ENCODE measurements at regions not wholly inside any gene's neighbourhood (a gene's known extent, or its start where the extent isn't known, plus 50 kb on each side); places are given as distances from the start of the nearest gene placed in this dataset.

DNA sequence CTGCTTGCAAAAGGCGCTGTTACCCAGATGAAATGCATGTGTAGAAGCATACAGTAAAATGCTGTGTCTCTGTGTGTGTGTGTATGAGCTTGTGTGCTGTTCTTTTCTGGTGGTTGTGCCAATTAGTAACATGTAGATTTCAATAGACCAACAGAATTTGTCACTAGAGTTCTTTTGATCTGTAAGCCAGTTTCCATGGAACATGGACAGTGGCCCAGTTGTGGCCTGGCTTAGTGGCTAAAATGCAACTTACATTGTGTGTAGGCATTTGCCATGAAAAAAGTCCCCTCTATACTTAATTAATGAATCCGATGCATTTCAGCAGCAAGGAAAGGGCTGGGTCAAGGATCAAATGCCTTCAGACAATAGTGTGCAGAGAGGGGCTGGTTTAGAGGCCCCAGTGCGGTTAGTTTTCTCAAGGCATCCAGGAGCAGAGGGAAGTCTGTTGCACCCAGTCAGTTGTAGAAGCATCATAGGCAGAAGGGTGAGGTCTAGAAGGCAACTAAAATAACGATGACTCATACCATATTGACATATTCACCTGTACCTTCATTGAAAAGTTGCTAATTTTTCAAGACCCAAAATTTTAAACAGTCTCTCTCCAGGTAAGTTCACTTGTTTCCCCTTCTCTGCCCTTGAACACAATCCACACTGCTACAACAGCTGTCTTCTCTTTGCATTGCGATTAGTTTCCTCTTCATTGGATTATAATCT lies 366.9 kb upstream of the SPRED2 start:
- DNase-seq (ENCODE audit: low spot score) = no peak
- Histone ChIP-seq H3K4me3 (no peak overlapping the region), H3K27ac (no peak overlapping the region)
- TF ChIP-seq, protein P1, sequence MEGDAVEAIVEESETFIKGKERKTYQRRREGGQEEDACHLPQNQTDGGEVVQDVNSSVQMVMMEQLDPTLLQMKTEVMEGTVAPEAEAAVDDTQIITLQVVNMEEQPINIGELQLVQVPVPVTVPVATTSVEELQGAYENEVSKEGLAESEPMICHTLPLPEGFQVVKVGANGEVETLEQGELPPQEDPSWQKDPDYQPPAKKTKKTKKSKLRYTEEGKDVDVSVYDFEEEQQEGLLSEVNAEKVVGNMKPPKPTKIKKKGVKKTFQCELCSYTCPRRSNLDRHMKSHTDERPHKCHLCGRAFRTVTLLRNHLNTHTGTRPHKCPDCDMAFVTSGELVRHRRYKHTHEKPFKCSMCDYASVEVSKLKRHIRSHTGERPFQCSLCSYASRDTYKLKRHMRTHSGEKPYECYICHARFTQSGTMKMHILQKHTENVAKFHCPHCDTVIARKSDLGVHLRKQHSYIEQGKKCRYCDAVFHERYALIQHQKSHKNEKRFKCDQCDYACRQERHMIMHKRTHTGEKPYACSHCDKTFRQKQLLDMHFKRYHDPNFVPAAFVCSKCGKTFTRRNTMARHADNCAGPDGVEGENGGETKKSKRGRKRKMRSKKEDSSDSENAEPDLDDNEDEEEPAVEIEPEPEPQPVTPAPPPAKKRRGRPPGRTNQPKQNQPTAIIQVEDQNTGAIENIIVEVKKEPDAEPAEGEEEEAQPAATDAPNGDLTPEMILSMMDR (IDR thresholded peaks at IDR 0.05) = no peak

DNA sequence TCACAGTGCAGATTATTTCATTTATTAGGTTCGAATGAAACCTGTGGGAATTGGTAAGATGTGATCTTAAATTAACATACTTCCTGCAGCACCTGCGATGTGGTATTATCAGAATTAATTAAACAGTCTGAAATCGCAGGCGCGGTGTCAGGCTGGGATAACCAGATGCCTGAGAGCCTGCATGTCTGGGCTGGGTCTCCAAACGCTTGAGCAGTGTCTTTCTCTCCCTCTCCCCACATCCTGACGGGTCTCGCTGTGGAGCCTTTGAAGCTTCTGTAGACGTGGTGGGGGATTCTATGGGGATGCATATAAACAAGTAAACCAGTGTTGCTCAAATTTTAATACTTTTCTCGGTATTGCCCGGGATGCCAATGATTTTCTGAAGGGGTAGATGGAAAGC lies 366.2 kb upstream of the SPRED2 start:
- Histone ChIP-seq H3K4me3 (no peak overlapping the region), H3K27ac (no peak overlapping the region)
- DNase-seq (ENCODE audit: low spot score) = no peak
- TF ChIP-seq, protein P1 (IDR thresholded peaks at IDR 0.05) = no peak

DNA sequence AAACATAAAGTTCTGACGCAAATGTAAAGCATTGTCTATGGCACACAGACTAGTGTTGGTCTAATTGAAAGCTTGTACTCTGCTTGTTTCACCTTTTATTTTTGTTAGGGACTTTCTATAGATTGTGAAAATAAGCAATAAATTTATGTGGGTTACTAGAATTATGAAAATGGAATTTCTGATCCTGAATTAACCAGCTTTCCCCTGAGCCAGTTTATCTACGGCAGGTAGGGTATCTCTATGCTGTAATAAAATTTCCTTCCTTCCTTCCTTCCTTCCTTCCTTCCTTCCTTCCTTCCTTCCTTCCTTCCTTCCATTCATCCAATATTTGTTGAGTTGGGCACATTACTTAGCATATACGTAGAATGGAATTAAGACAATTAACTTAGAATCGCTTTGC lies 362.6 kb upstream of the SPRED2 start:
- TF ChIP-seq, protein P1 (IDR thresholded peaks at IDR 0.05) = no peak
- Histone ChIP-seq H3K27ac (no peak overlapping the region), H3K4me3 (no peak overlapping the region)
- no peak for DNase-seq (ENCODE audit: low spot score)

DNA sequence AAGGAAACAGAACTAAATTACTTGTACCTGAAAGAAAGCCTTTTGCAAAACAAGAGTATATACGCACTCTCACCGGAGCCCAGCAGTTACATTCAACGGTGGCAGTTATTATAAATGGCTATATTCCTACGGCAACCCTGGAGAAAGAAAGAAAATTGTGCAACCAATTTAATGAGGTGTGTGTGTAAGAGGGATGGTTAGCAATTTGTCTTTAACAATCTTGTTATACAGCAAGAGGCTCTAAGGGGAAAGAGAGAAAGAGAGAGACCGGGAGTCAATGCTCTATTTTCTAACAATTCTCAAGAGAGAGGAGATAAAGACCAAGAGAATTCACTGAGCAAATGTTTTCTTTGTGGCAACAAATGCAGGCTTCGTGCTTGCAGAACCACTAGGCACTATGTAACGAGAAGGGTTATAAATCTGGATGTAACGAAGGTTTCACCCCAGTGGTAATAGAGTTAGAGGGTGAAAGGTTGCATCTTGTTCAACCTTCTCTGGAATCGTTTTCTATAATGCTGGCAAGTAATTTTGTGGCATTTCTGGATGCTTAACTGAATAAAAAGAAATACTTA lies 359.1 kb upstream of the SPRED2 start:
- TF ChIP-seq, protein P1 (IDR thresholded peaks at IDR 0.05) = no peak
- no peak overlapping the region for H3K27ac ChIP-seq
- no peak for DNase-seq (ENCODE audit: low spot score)
- no peak overlapping the region for H3K4me3 ChIP-seq

DNA sequence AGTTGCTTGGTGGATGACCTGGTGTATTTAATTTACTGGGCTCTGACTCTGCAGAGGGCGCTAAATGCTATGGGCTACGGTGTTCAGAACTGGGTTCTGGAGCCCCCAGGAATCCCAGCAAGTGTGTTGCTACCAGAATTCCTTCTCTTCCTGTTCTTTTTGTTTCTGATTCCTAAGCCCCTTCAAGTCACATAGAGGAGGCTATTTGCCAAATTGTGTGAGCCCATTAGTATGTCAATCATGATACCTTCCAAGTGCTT lies 358.2 kb upstream of the SPRED2 start:
- no peak for DNase-seq (ENCODE audit: low spot score)
- no peak overlapping the region for H3K4me3 ChIP-seq

DNA sequence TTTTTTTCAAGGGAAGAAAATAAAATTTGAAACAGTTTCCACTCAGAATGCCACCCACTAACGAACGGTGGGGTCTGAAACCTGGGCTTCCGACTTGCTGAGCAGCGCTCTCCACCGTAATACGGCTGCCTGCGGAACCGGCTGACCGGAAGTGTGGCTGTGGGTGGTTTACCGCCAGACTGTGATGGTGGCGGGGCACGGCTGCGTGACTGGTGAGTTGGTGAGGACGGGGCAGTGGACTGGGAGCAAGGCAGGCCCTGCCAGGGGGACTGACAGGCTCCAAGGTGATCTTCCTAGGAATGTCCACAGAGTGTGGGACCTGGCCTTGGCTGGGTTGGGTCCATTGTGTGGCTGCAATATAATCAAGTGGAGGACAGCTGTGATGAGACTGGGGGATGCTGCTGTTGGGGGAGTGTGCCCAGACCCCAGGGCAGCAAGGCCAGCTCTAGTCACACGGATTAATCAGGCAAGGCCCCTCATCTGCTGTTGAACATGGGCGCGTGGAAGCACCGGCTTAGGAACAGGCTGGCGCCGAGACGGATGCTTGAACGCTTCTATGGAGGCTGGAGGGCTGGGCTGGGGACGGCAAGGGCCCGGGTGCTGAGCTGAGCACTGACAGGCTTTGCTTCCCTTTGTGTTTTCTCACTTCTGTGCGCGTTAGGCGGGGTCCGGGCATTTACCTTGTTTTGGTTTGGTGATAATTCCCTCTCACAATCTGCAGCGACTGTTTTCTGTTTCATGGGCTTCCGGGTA lies 357.7 kb upstream of the SPRED2 start:
- DNase-seq (ENCODE audit: low spot score) = no peak
- Histone ChIP-seq H3K4me3 (no peak overlapping the region), H3K27ac (no peak overlapping the region)
- TF ChIP-seq, protein P1 (IDR thresholded peaks at IDR 0.05) = no peak

More for the DNA sequence above, 358.2 kb upstream of the SPRED2 start:
- TF ChIP-seq, protein P1 (IDR thresholded peaks at IDR 0.05) = no peak
- H3K27ac ChIP-seq = no peak overlapping the region

DNA sequence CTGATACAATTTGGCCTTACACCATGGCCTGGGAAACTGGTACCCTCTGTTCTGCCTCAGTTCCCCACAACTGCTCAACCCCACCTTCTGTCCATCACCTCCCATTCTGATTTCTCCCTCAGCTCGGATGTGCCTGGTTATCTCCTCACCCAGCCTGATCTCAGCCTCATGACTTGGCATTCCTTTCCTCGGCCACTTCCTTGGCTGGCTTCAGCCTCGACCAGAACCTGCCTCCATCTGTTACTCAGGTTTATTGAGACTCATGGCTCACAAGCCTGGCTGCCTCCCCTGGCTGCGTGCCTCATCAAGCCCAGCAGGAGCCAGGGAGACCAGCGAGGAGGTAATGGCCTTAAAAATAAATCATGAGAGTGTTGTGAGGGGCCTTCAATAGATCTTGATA lies 356.2 kb upstream of the SPRED2 start:
- no peak for DNase-seq (ENCODE audit: low spot score)
- TF ChIP-seq, protein P1 (IDR thresholded peaks at IDR 0.05) = no peak
- Histone ChIP-seq H3K4me3 (no peak overlapping the region), H3K27ac (no peak overlapping the region)

Measured in coronary artery (tissue), 2 donors.